WTC11 (cell line): ENCODE measurements at regions not wholly inside any gene's neighbourhood (a gene's known extent, or its start where the extent isn't known, plus 50 kb on each side); places are given as distances from the start of the nearest gene placed in this dataset.

Experiments
- ATAC-seq: fragments of 200-7000 bp; cut with Tn5 transposase; 2 replicates; pipeline ENCODE4 v1.10.0; 2021; ENCODE audit warnings: mild to moderate bottlenecking, moderate library complexity
- CTCF ChIA-PET: fragments of 300-600 bp; sonication (Branson Sonifier 250); formaldehyde crosslinking; loops from one replicate; lab custom pipeline; 2021; ENCODE audit warnings: antibody characterized with exemption; lab: Charles Lee
- POLR2A ChIA-PET: fragments of 350-600 bp; sonication (Branson Sonifier 250); formaldehyde crosslinking; loops from one replicate; lab custom pipeline; 2021; ENCODE audit warnings: antibody characterized with exemption; lab: Charles Lee
- DNase-seq: peaks from one replicate; pipeline ENCODE4 v3.0.0; 2021; ENCODE audit warnings: low spot score
- H3K27ac Mint-ChIP-seq: 2 replicates; pipeline ENCODE4 v1.8.0; 2021; ENCODE audit warnings: mixed read lengths
- H3K27me3 Mint-ChIP-seq: 2 replicates; pipeline ENCODE4 v1.8.0; 2021; ENCODE audit warnings: low read depth, mild to moderate bottlenecking, moderate library complexity, mixed read lengths
- H3K36me3 Mint-ChIP-seq: 2 replicates; pipeline ENCODE4 v1.8.0; 2021; ENCODE audit warnings: mixed read lengths
- H3K4me1 Mint-ChIP-seq: 2 replicates; pipeline ENCODE4 v1.8.0; 2022; ENCODE audit warnings: mixed read lengths
- H3K4me3 Mint-ChIP-seq: 2 replicates; pipeline ENCODE4 v1.8.0; 2021; ENCODE audit warnings: mild to moderate bottlenecking, moderate library complexity, mixed read lengths
- H3K9me3 Mint-ChIP-seq: 2 replicates; pipeline ENCODE4 v1.8.0; 2021; ENCODE audit warnings: mixed read lengths
- ATF3 ChIP-seq: sonication (generic); formaldehyde crosslinking; conservative IDR thresholded peaks from 2 replicates; pipeline ENCODE4 v1.8.1; 2022; ENCODE audit warnings: mild to moderate bottlenecking, missing genetic modification reagents
- CREB1 ChIP-seq: sonication (generic); formaldehyde crosslinking; IDR thresholded peaks from 2 replicates; pipeline ENCODE4 v1.8.0; 2023; ENCODE audit warnings: mild to moderate bottlenecking, missing genetic modification reagents
- CREM ChIP-seq: sonication (generic); formaldehyde crosslinking; IDR thresholded peaks from 2 replicates; pipeline ENCODE4 v1.8.1; 2022; ENCODE audit warnings: mild to moderate bottlenecking, missing genetic modification reagents, moderate library complexity
- E2F1 ChIP-seq: sonication (generic); formaldehyde crosslinking; IDR thresholded peaks from 2 replicates; pipeline ENCODE4 v1.8.0; 2022; ENCODE audit warnings: mild to moderate bottlenecking, missing genetic modification reagents
- FOXP4 ChIP-seq: sonication (generic); formaldehyde crosslinking; IDR thresholded peaks from 2 replicates; pipeline ENCODE4 v1.8.0; 2022; ENCODE audit warnings: mild to moderate bottlenecking, missing genetic modification reagents
- GABPB1 ChIP-seq: sonication (generic); formaldehyde crosslinking; IDR thresholded peaks from 2 replicates; pipeline ENCODE4 v1.8.1; 2023; ENCODE audit warnings: mild to moderate bottlenecking, missing genetic modification reagents
- GRHL2 ChIP-seq: fragments of 250-450 bp; sonication (Bioruptor Pico); IDR thresholded peaks from 2 replicates; pipeline ENCODE4 v1.8.0; 2022; ENCODE audit warnings: mild to moderate bottlenecking, moderate library complexity; ENCODE audit not compliant: insufficient replicate concordance, severe bottlenecking
- HMGXB4 ChIP-seq: sonication (generic); formaldehyde crosslinking; IDR thresholded peaks from 2 replicates; pipeline ENCODE4 v1.8.1; 2023; ENCODE audit warnings: mild to moderate bottlenecking, moderate library complexity, missing genetic modification reagents
- KAT7 ChIP-seq: sonication (generic); formaldehyde crosslinking; IDR thresholded peaks from 2 replicates; pipeline ENCODE4 v1.8.1; 2023; ENCODE audit warnings: missing genetic modification reagents, mild to moderate bottlenecking, borderline replicate concordance
- NFATC4 ChIP-seq: fragments of 250-450 bp; sonication (Bioruptor Pico); IDR thresholded peaks from 2 replicates; pipeline ENCODE4 v1.9.0; 2021; ENCODE audit warnings: mild to moderate bottlenecking
- NR3C1 ChIP-seq: sonication (generic); formaldehyde crosslinking; conservative IDR thresholded peaks from 2 replicates; pipeline ENCODE4 v1.8.1; 2023; ENCODE audit warnings: low read depth, mild to moderate bottlenecking, missing genetic modification reagents
- PRDM15 ChIP-seq: sonication (generic); formaldehyde crosslinking; IDR thresholded peaks from 2 replicates; pipeline ENCODE4 v1.8.0; 2022; ENCODE audit warnings: missing genetic modification reagents
- RORB ChIP-seq: fragments of 250-450 bp; sonication (Bioruptor Pico); IDR thresholded peaks from 2 replicates; pipeline ENCODE4 v1.9.0; 2021; ENCODE audit warnings: mild to moderate bottlenecking
- SMAD3 ChIP-seq: sonication (generic); formaldehyde crosslinking; IDR thresholded peaks from 2 replicates; pipeline ENCODE4 v1.8.0; 2022; ENCODE audit warnings: missing genetic modification reagents, mild to moderate bottlenecking, borderline replicate concordance
- SMAD4 ChIP-seq: sonication (generic); formaldehyde crosslinking; IDR thresholded peaks from 2 replicates; pipeline ENCODE4 v1.8.0; 2022; ENCODE audit warnings: mild to moderate bottlenecking, missing genetic modification reagents
- TCF7 ChIP-seq: sonication (generic); formaldehyde crosslinking; IDR thresholded peaks from 2 replicates; pipeline ENCODE4 v1.8.0; 2022; ENCODE audit warnings: mild to moderate bottlenecking, low read depth, missing genetic modification reagents, moderate library complexity
- USF1 ChIP-seq: sonication (generic); formaldehyde crosslinking; IDR thresholded peaks from 2 replicates; pipeline ENCODE4 v1.8.0; 2022; ENCODE audit warnings: mild to moderate bottlenecking, missing genetic modification reagents
- ZNF138 ChIP-seq: sonication (generic); formaldehyde crosslinking; conservative IDR thresholded peaks from 2 replicates; pipeline ENCODE4 v1.8.1; 2022; ENCODE audit warnings: mild to moderate bottlenecking, moderate library complexity, missing genetic modification reagents
- ZNF232 ChIP-seq: sonication (generic); formaldehyde crosslinking; IDR thresholded peaks from 2 replicates; pipeline ENCODE4 v1.8.0; 2022; ENCODE audit warnings: mild to moderate bottlenecking, missing genetic modification reagents
- ZNF416 ChIP-seq: fragments of 250-450 bp; sonication (Bioruptor Pico); IDR thresholded peaks from 2 replicates; pipeline ENCODE4 v1.9.0; 2021; ENCODE audit warnings: mild to moderate bottlenecking, inconsistent platforms
- ZNF512 ChIP-seq: sonication (generic); formaldehyde crosslinking; IDR thresholded peaks from 2 replicates; pipeline ENCODE4 v1.8.1; 2022; ENCODE audit warnings: missing genetic modification reagents, borderline replicate concordance

GRCh38 chr10:53699231-53699630, 926.6 kb upstream of the MBL2 start (continued):
- no peak for TF ChIP-seq CREM (CRISPR knock-in tag)
- no peak for TF ChIP-seq SMAD4
- TF ChIP-seq FOXP4 (CRISPR knock-in tag), result no peak
- no peak for TF ChIP-seq KAT7 (CRISPR knock-in tag)

- no peaks in the 10 kb centered on the region for H3K9me3 Mint-ChIP-seq
- no peak overlapping the region for H3K4me3 Mint-ChIP-seq
- H3K27me3 Mint-ChIP-seq, result no peaks in the 10 kb centered on the region
- CTCF ChIA-PET, result no interaction called here
- no peaks in the 10 kb centered on the region for H3K4me1 Mint-ChIP-seq
- H3K36me3 Mint-ChIP-seq, result no peaks in the 10 kb centered on the region
- no peak for DNase-seq
- TF ChIP-seq TCF7 (no peak), SMAD3 (CRISPR knock-in tag) (no peak), PRDM15 (no peak), USF1 (CRISPR knock-in tag) (no peak), HMGXB4 (CRISPR knock-in tag) (no peak), E2F1 (CRISPR knock-in tag) (no peak), CREB1 (no peak), GRHL2 (no peak), ZNF232 (CRISPR knock-in tag) (no peak), ZNF138 (CRISPR knock-in tag) (no peak), ZNF416 (CRISPR knock-in tag) (no peak), GABPB1 (CRISPR knock-in tag) (no peak), NR3C1 (no peak), ATF3 (no peak), ZNF512 (CRISPR knock-in tag) (no peak), NFATC4 (CRISPR knock-in tag) (no peak), RORB (CRISPR knock-in tag) (no peak)
- no peak for ATAC-seq
- no peak overlapping the region for H3K27ac Mint-ChIP-seq
- POLR2A ChIA-PET, result no interaction called here
Observed at GRCh38 chr10:53697038-53697437, 924.5 kb upstream of the MBL2 start.
